Osteocyte (in vitro differentiated cells): ENCODE measurements at regions not wholly inside any gene's neighbourhood (a gene's known extent, or its start where the extent isn't known, plus 50 kb on each side); places are given as distances from the start of the nearest gene placed in this dataset.

Experiments used
- DNase-seq: peaks from one replicate; pipeline ENCODE4 v3.0.0; 2021; ENCODE audit warnings: mixed read lengths; ENCODE audit not compliant: unreplicated experiment; ENCODE audit errors: extremely low spot score
- H3K27ac Mint-ChIP-seq: one replicate; pipeline ENCODE4 v1.8.0; 2021; ENCODE audit warnings: mild to moderate bottlenecking, mixed read lengths; ENCODE audit not compliant: unreplicated experiment
- H3K27me3 Mint-ChIP-seq: one replicate; pipeline ENCODE4 v1.8.0; 2021; ENCODE audit warnings: mixed read lengths; ENCODE audit not compliant: unreplicated experiment
- H3K36me3 Mint-ChIP-seq: one replicate; pipeline ENCODE4 v1.8.0; 2021; ENCODE audit warnings: mixed read lengths; ENCODE audit not compliant: unreplicated experiment
- H3K4me1 Mint-ChIP-seq: one replicate; pipeline ENCODE4 v1.8.0; 2021; ENCODE audit warnings: mixed read lengths; ENCODE audit not compliant: unreplicated experiment
- H3K4me3 Mint-ChIP-seq: one replicate; pipeline ENCODE4 v1.8.0; 2021; ENCODE audit warnings: mild to moderate bottlenecking, moderate library complexity, mixed read lengths; ENCODE audit not compliant: unreplicated experiment
- H3K9me3 Mint-ChIP-seq: one replicate; pipeline ENCODE4 v1.8.0; 2021; ENCODE audit warnings: mixed read lengths; ENCODE audit not compliant: unreplicated experiment
- TF ChIP-seq, protein P1 (sequence below): fragments of 200-600 bp; sonication (generic); IDR thresholded peaks from 2 replicates; pipeline ENCODE4 v1.5.0; 2021; ENCODE audit warnings: antibody characterized with exemption, mild to moderate bottlenecking, moderate library complexity

DNA sequence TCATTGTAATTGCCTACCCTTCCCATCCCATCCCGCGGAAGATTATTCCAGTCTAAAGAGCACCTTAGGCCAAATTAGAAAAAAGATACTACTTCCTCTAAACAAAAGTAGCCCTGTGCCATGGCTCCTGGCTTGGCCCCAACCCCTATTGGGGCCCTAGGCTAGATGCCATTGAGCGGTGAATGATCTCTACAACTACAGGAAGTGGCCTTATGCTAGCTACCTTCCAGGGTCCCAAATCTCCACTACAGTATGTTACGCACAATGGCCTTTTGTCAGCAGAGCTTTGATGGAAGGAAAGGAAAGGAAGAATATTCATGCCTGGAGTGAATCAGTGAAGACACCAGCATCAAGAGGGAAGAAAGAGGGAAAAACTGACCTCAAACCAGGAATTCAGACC, 73.3 kb upstream of the OSMR start:
- no peak overlapping the region for H3K4me3 Mint-ChIP-seq
- no peak for DNase-seq
- H3K4me1 Mint-ChIP-seq: peaks cover 2% of the 10 kb centered on the region
- peaks cover 40% of the 10 kb centered on the region for H3K27me3 Mint-ChIP-seq
- no peak overlapping the region for H3K27ac Mint-ChIP-seq
- no peaks in the 10 kb centered on the region for H3K36me3 Mint-ChIP-seq
- TF ChIP-seq, protein P1, sequence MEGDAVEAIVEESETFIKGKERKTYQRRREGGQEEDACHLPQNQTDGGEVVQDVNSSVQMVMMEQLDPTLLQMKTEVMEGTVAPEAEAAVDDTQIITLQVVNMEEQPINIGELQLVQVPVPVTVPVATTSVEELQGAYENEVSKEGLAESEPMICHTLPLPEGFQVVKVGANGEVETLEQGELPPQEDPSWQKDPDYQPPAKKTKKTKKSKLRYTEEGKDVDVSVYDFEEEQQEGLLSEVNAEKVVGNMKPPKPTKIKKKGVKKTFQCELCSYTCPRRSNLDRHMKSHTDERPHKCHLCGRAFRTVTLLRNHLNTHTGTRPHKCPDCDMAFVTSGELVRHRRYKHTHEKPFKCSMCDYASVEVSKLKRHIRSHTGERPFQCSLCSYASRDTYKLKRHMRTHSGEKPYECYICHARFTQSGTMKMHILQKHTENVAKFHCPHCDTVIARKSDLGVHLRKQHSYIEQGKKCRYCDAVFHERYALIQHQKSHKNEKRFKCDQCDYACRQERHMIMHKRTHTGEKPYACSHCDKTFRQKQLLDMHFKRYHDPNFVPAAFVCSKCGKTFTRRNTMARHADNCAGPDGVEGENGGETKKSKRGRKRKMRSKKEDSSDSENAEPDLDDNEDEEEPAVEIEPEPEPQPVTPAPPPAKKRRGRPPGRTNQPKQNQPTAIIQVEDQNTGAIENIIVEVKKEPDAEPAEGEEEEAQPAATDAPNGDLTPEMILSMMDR: no peak
- peaks cover 3% of the 10 kb centered on the region for H3K9me3 Mint-ChIP-seq

DNA sequence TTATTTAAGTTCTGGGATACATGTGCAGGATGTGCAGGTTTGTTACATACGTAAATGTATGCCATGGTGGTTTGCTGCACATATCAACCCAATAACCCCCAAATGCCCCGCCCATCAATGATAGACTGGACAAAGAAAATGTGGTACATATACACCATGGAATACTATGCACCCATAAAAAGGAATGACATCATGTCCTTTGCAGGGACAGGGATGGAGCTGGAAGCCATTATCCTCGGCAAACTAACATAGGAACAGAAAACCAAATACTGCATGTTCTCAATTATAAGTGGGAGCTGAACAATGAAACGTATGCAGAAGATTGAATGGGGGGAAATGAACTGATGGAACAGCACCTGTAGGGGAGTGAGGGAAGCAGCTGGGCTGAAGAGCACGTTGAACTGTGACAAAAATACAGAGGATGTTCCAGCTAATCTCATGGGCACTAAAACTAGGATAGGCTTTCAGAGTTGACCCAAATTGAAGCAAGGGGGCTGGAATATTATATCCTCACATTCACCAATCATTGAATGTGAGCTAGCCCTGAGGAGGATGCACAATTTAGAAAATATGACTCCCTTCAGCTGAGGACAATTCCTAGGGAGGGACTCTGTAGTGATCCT, 70.5 kb upstream of the OSMR start:
- no peak for DNase-seq
- H3K4me1 Mint-ChIP-seq: peaks cover 2% of the 10 kb centered on the region
- no peaks in the 10 kb centered on the region for H3K9me3 Mint-ChIP-seq
- H3K36me3 Mint-ChIP-seq: no peaks in the 10 kb centered on the region
- H3K4me3 Mint-ChIP-seq: no peak overlapping the region
- peaks cover 42% of the 10 kb centered on the region for H3K27me3 Mint-ChIP-seq
- no peak overlapping the region for H3K27ac Mint-ChIP-seq
- TF ChIP-seq, protein P1: no peak

DNA sequence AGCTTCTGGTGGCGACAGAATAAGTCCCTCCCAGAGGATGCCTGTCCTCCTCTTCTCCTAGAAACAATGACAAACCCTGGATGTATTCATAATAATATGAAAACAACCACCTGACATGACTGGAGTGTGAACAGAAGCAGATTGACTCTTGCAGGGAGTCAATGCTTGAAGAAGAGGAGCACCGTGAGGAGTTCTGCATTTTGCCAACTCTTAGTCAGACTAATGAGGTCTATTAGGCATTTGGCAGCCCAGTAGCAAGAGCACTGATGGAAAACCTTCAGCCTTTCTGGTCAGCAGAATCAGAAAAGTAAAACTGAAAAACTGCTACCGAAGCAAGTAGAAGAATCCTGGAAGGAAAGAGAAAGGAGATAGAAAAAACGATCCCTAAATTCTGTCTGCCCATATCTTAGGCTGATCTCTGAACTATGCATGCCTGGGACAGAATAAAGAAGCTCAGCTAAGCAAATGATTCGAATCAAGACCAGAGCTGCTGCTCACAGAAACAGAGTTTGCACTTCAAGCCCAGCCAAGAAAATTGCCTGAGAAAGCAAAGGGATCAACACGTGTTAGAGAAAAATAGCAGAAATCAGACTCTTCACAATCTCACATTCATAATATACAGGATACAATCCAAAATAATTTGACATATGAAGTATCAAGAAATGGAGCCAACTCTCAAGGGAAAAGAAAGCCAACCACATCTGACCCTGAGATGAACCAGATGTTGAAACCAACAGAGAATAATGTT, 69.5 kb upstream of the OSMR start:
- no peak for DNase-seq
- Mint-ChIP-seq H3K9me3 (no peaks in the 10 kb centered on the region), H3K27ac (no peak overlapping the region), H3K4me3 (no peak overlapping the region), H3K36me3 (no peaks in the 10 kb centered on the region), H3K4me1 (peaks cover 8% of the 10 kb centered on the region), H3K27me3 (peaks cover 42% of the 10 kb centered on the region)
- TF ChIP-seq, protein P1: no peak

DNA sequence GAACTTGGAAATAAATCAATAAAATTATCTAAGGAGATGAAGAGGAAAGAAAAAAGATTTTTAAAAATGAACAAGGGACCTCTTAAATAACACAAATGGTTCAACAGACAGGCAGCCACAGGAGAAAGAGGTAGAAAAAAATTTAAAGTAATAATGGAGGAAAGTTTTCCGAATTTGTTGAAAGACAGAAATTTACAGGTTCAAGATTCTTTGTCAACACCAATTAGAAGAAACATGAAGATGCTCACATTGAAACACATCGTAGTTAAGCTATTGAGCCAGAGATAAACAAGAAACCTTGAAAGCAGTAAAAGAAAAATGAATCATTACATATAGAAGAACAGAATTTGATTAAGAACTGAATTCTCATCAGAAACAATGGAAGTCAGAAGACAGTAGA, 68.7 kb upstream of the OSMR start:
- peaks cover 40% of the 10 kb centered on the region for H3K27me3 Mint-ChIP-seq
- H3K36me3 Mint-ChIP-seq: no peaks in the 10 kb centered on the region
- DNase-seq: no peak
- H3K27ac Mint-ChIP-seq: no peak overlapping the region
- peaks cover 8% of the 10 kb centered on the region for H3K4me1 Mint-ChIP-seq
- TF ChIP-seq, protein P1: no peak
- H3K9me3 Mint-ChIP-seq: no peaks in the 10 kb centered on the region
- H3K4me3 Mint-ChIP-seq: no peak overlapping the region

DNA sequence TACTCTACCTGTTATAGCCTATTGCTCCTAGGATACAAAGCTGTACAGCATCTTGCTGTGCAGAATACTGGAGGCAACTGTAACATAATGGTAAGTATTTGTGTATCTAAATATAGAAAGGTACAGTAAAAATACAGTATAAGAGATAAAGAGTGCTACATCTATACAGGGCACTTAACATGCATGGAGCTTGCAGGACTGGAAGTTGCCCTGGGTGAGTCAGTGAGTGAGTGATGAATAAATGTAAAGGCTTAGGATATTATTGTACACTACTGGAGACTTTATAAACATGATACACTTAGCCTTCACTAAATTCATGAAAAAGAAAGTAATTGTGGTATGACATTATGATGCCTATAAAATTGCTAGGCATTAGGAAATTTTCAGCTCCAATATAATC, 65.5 kb upstream of the OSMR start:
- no peaks in the 10 kb centered on the region for H3K9me3 Mint-ChIP-seq
- TF ChIP-seq, protein P1: no peak
- no peaks in the 10 kb centered on the region for H3K36me3 Mint-ChIP-seq
- H3K27me3 Mint-ChIP-seq: peaks cover 21% of the 10 kb centered on the region
- H3K4me3 Mint-ChIP-seq: no peak overlapping the region
- H3K4me1 Mint-ChIP-seq: peaks cover 28% of the 10 kb centered on the region
- DNase-seq: no peak
- no peak overlapping the region for H3K27ac Mint-ChIP-seq
